HG03159 (cell line): ENCODE measurements at regions not wholly inside any gene's neighbourhood (a gene's known extent, or its start where the extent isn't known, plus 50 kb on each side); places are given as distances from the start of the nearest gene placed in this dataset.

Experiments used
- ATAC-seq: cut with Tn5 transposase; IDR thresholded peaks from one replicate; pipeline ENCODE4 v1.9.1; 2021; ENCODE audit warnings: mild to moderate bottlenecking, moderate library complexity; ENCODE audit not compliant: unreplicated experiment

GRCh38 chr1:218752126-218752525 is 407.0 kb downstream of the TGFB2 start:
- ATAC-seq: no peak

- no peak for ATAC-seq
Measured at GRCh38 chr1:218754477-218754876, 409.3 kb downstream of the TGFB2 start.

GRCh38 chr1:218755128-218755527 is 410.0 kb downstream of the TGFB2 start:
- ATAC-seq: no peak

GRCh38 chr1:218759795-218760194 is 413.9 kb upstream of the LYPLAL1 start:
- ATAC-seq: no peak

- ATAC-seq: no peak
Measured at GRCh38 chr1:218760601-218761570, 412.8 kb upstream of the LYPLAL1 start.

GRCh38 chr1:218763538-218763937 is 410.1 kb upstream of the LYPLAL1 start:
- ATAC-seq: no peak

- no peak for ATAC-seq
Measured at GRCh38 chr1:218765753-218766152, 407.9 kb upstream of the LYPLAL1 start.

GRCh38 chr1:218771931-218772330 is 401.7 kb upstream of the LYPLAL1 start:
- ATAC-seq: no peak

- ATAC-seq: no peak
Measured at GRCh38 chr1:218772575-218772974, 401.1 kb upstream of the LYPLAL1 start.

- no peak for ATAC-seq
Measured at GRCh38 chr1:218775501-218776021, 398.1 kb upstream of the LYPLAL1 start.

GRCh38 chr1:218778257-218779126 is 395.2 kb upstream of the LYPLAL1 start:
- ATAC-seq: no peak

GRCh38 chr1:218779341-218780100 is 394.2 kb upstream of the LYPLAL1 start:
- ATAC-seq: no peak

GRCh38 chr1:218783131-218783530 is 390.5 kb upstream of the LYPLAL1 start:
- ATAC-seq: no peak

GRCh38 chr1:218783916-218784315 is 389.8 kb upstream of the LYPLAL1 start:
- ATAC-seq: no peak

- no peak for ATAC-seq
Measured at GRCh38 chr1:218785928-218786327, 387.8 kb upstream of the LYPLAL1 start.

- ATAC-seq: no peak
Measured at GRCh38 chr1:218787826-218788225, 385.9 kb upstream of the LYPLAL1 start.

- no peak for ATAC-seq
Measured at GRCh38 chr1:218796773-218797172, 376.9 kb upstream of the LYPLAL1 start.

- no peak for ATAC-seq
Measured at GRCh38 chr1:218802799-218803198, 370.9 kb upstream of the LYPLAL1 start.

- ATAC-seq: no peak
Measured at GRCh38 chr1:218803351-218803997, 370.2 kb upstream of the LYPLAL1 start.
